IMR-90 (cell line): ENCODE measurements at regions not wholly inside any gene's neighbourhood (a gene's known extent, or its start where the extent isn't known, plus 50 kb on each side); places are given as distances from the start of the nearest gene placed in this dataset.

Experiments
- ATAC-seq: fragments of 200-7000 bp; cut with Tn5 transposase; 2 replicates; pipeline ENCODE4 v1.9.1; 2020; ENCODE audit warnings: low read depth, mild to moderate bottlenecking, moderate library complexity
- BruUV-seq: library from RNA; stranded (reverse); fragments of 400-500 nt; replicated peaks from 2 replicates; lab custom pipeline; 2021; lab: Mats Ljungman, UMichigan
- CTCF ChIA-PET: fragments of 300-600 bp; formaldehyde crosslinking; extraction: SDS; loops from one replicate; lab custom pipeline; 2021; ENCODE audit warnings: antibody characterized with exemption; lab: Yijun Ruan, JAX
- POLR2A ChIA-PET: fragments of 300-600 bp; sonication (Branson Sonifier 250); formaldehyde crosslinking; loops from one replicate; lab custom pipeline; 2022; ENCODE audit warnings: antibody characterized with exemption; ENCODE audit not compliant: unreplicated experiment; lab: Charles Lee
- DNase-seq: peaks from one replicate; pipeline ENCODE4 v3.0.0; 2013
- H2AFZ ChIP-seq: replicated peaks from 2 replicates; pipeline ENCODE3; 2013; ENCODE audit warnings: low read length, mild to moderate bottlenecking; ENCODE audit not compliant: poor library complexity
- H2AK5ac ChIP-seq: 2 replicates; pipeline ENCODE4 v1.6.1; 2013; ENCODE audit warnings: low read depth, low read length, inconsistent platforms
- H2AK9ac ChIP-seq: replicated peaks from 2 replicates; pipeline ENCODE3; 2013; ENCODE audit warnings: mild to moderate bottlenecking, low read depth, low read length, moderate library complexity; ENCODE audit not compliant: poor library complexity
- H2BK120ac ChIP-seq: 2 replicates; pipeline ENCODE4 v1.6.1; 2013; ENCODE audit warnings: low read depth, low read length, inconsistent platforms
- H2BK15ac ChIP-seq: 3 replicates; pipeline ENCODE4 v1.6.1; 2013; ENCODE audit warnings: low read depth, low read length, inconsistent platforms
- H2BK20ac ChIP-seq: 2 replicates; pipeline ENCODE4 v1.6.1; 2013; ENCODE audit warnings: low read depth, mild to moderate bottlenecking, inconsistent platforms, low read length, moderate library complexity
- H2BK5ac ChIP-seq: 2 replicates; pipeline ENCODE4 v1.6.1; 2013; ENCODE audit warnings: mild to moderate bottlenecking, low read depth, low read length, inconsistent platforms; ENCODE audit not compliant: poor library complexity, severe bottlenecking
- H3K14ac ChIP-seq: replicated peaks from 2 replicates; pipeline ENCODE4 v1.6.1; 2013; ENCODE audit warnings: low read depth, low read length, inconsistent platforms
- H3K18ac ChIP-seq: 2 replicates; pipeline ENCODE4 v1.6.1; 2013; ENCODE audit warnings: low read depth, low read length, control low read depth
- H3K23ac ChIP-seq: 2 replicates; pipeline ENCODE4 v1.6.1; 2013; ENCODE audit warnings: low read depth, low read length, inconsistent platforms
- H3K27ac ChIP-seq: 2 replicates; pipeline ENCODE4 v1.5.1; 2013; ENCODE audit warnings: mild to moderate bottlenecking, control low read depth, low read length; ENCODE audit not compliant: insufficient read depth
- H3K27me3 ChIP-seq: 2 replicates; pipeline ENCODE4 v1.6.1; 2013; ENCODE audit warnings: low read length; ENCODE audit not compliant: control insufficient read depth, insufficient read depth
- H3K36me3 ChIP-seq: 2 replicates; pipeline ENCODE4 v1.6.1; 2013; ENCODE audit warnings: low read length, mixed read lengths; ENCODE audit not compliant: control insufficient read depth, insufficient read depth
- H3K4ac ChIP-seq: 2 replicates; pipeline ENCODE4 v1.6.1; 2013; ENCODE audit warnings: low read depth, low read length, inconsistent platforms
- H3K4me1 ChIP-seq: 2 replicates; pipeline ENCODE4 v1.6.1; 2013; ENCODE audit warnings: low read length, mixed read lengths; ENCODE audit not compliant: control insufficient read depth, insufficient read depth
- H3K4me2 ChIP-seq: 2 replicates; pipeline ENCODE4 v1.6.1; 2013; ENCODE audit warnings: low read depth, mild to moderate bottlenecking, control low read depth, low read length, moderate library complexity
- H3K4me3 ChIP-seq: 2 replicates; pipeline ENCODE4 v1.5.1; 2013; ENCODE audit warnings: low read depth, mild to moderate bottlenecking, control low read depth, low read length, moderate library complexity; ENCODE audit not compliant: insufficient read depth
- H3K56ac ChIP-seq: 2 replicates; pipeline ENCODE4 v1.6.1; 2013; ENCODE audit warnings: low read length, inconsistent platforms; ENCODE audit not compliant: insufficient read depth; ENCODE audit errors: extremely low read depth
- H3K79me1 ChIP-seq, 2 experiments: 2 replicates each; pipeline ENCODE4 v1.6.1; 2013; ENCODE audit warnings: low read length in 2 of 2, inconsistent platforms in 1 of 2, low read depth in 1 of 2
- H3K9ac ChIP-seq: 2 replicates; pipeline ENCODE4 v1.6.1; 2013; ENCODE audit warnings: low read depth, low read length, control low read depth
- H3K9me1 ChIP-seq: 2 replicates; pipeline ENCODE4 v1.6.1; 2013; ENCODE audit warnings: low read length, inconsistent platforms; ENCODE audit not compliant: insufficient read depth
- H3K9me3 ChIP-seq: 2 replicates; pipeline ENCODE4 v1.6.1; 2013; ENCODE audit warnings: low read length; ENCODE audit not compliant: control insufficient read depth, insufficient read depth
- H4K20me1 ChIP-seq: 2 replicates; pipeline ENCODE4 v1.6.1; 2013; ENCODE audit warnings: low read length, inconsistent platforms; ENCODE audit not compliant: insufficient read depth
- H4K5ac ChIP-seq: 2 replicates; pipeline ENCODE4 v1.6.1; 2013; ENCODE audit warnings: mild to moderate bottlenecking, low read depth, low read length, control low read depth
- H4K8ac ChIP-seq, 2 experiments: 2 replicates each; pipeline ENCODE4 v1.6.1; 2013; ENCODE audit warnings: low read depth in 2 of 2, low read length in 2 of 2, control low read depth in 1 of 2, inconsistent platforms in 1 of 2
- H4K91ac ChIP-seq: 2 replicates; pipeline ENCODE4 v1.6.1; 2013; ENCODE audit warnings: low read depth, low read length, inconsistent platforms; ENCODE audit not compliant: insufficient read depth
- FOS ChIP-seq: fragments of 150-350 bp; IDR thresholded peaks from 2 replicates; pipeline ENCODE4 v1.6.1; 2016; ENCODE audit warnings: low read depth, low read length
- MXI1 ChIP-seq: IDR thresholded peaks from 2 replicates; pipeline ENCODE4 v1.6.1; 2012; ENCODE audit warnings: low read depth, mild to moderate bottlenecking, low read length, moderate library complexity, borderline replicate concordance
- dilution Hi-C: fragments of 300-500 bp; cut with HindIII; formaldehyde crosslinking; loops from one replicate; pipeline ENCODE4 v1.14.3; 2018; ENCODE audit warnings: low sequenced_read_pairs; ENCODE audit not compliant: unreplicated experiment
- in situ Hi-C: fragments of 300-500 bp; cut with MboI; formaldehyde crosslinking; loops from 3 replicates; pipeline ENCODE4 v1.14.3; 2019; ENCODE audit warnings: low sequenced_read_pairs, inconsistent platforms, mixed read lengths
- intact Hi-C: fragments of 100-400 bp; cut with micrococcal nuclease; formaldehyde crosslinking; loops from 2 replicates; pipeline ENCODE4 v1.10.0; 2022

GRCh38 chr2:150296770-150297546, 190.5 kb downstream of the RND3 start:
- Histone ChIP-seq H3K9ac (no peak overlapping the region), H3K4me2 (no peak overlapping the region), H3K4me3 (no peak overlapping the region), H3K18ac (peak overlapping the region; percentile 48; the same call in 1 of the 2 replicates), H3K56ac (no peak overlapping the region), H2BK15ac (no peak overlapping the region), H3K23ac (no peak overlapping the region), H4K20me1 (no peaks in the 10 kb centered on the region), H4K8ac (no peak overlapping the region), H2BK5ac (peak overlapping the region; percentile 3), H3K27ac (no peak overlapping the region), H3K9me3 (no peaks in the 10 kb centered on the region), H4K5ac (no peak overlapping the region), H3K14ac (peak overlapping the region; percentile 64; the same call in 1 of the 2 replicates), H2BK120ac (peak overlapping the region; percentile 54; the same call in 1 of the 2 replicates), H2AK5ac (peak overlapping the region; percentile 7; the same call in 1 of the 2 replicates), H3K36me3 (no peaks in the 10 kb centered on the region), H3K4ac (peak overlapping the region; percentile 28; the same call in 1 of the 2 replicates), H2AFZ (no peak overlapping the region), H2BK20ac (peak overlapping the region; percentile 19; the same call in 1 of the 2 replicates), H3K27me3 (no peaks in the 10 kb centered on the region), H3K4me1 (no peaks in the 10 kb centered on the region), H2AK9ac (no peak overlapping the region), H4K91ac (no peak overlapping the region), H3K79me1 (no peaks in the 10 kb centered on the region), H3K9me1 (no peaks in the 10 kb centered on the region)
- DNase-seq = peak; percentile 86
- ChIA-PET POLR2A (no interaction called here), CTCF (interaction anchor here (0.7 kb wide), 1 partner anchor 42 kb away, joined by 3 read pairs; no protein-coding TSS in a partner anchor)
- peak; percentile 91 for ATAC-seq
- BruUV-seq = no TSS peak
- in situ Hi-C loops (no loop called here), intact Hi-C loops (no loop called here), dilution Hi-C loops (no loop called here)
- TF ChIP-seq MXI1 (no peak), FOS (0 out of 2 replicates have a peak, but pooled peaks have one; percentile 9)
